NCI-H345 treated with DMSO at 0.1 percent for 48 hours (cell line): ENCODE measurements at regions not wholly inside any gene's neighbourhood (a gene's known extent, or its start where the extent isn't known, plus 50 kb on each side); places are given as distances from the start of the nearest gene placed in this dataset.

Experiments used
- DNase-seq: peaks from one replicate; lab custom pipeline; 2025; ENCODE audit not compliant: unreplicated experiment; lab: John Stamatoyannopoulos, UW

GRCh38 chr4:179747218-179747910 is 2305.1 kb upstream of the AGA start:
- no peak for DNase-seq

- no peak for DNase-seq
These were observed 2306.6 kb upstream of the AGA start for GRCh38 chr4:179748837-179749236.

- DNase-seq: no peak
These were observed 2308.1 kb upstream of the AGA start for GRCh38 chr4:179750374-179750773.

DNA sequence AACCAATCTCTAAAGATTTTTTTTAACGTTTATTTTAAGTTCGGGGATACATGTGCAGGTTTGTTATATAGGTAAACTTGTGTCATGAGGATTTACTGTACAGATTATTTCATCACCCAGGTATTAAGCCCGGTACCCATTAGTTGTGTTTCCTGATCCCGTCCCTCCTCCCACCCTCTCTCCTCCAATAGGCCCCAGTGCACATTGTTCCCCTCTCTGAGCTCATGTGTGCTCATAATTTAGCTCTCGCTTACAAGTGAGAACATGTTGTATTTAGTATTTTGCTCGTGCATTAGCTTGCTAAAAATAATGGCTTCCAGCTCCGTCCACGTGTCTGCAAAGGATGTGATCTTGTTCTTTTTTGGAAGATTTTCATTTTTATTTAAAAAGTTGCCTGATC is 2309.4 kb upstream of the AGA start:
- DNase-seq: no peak

GRCh38 chr4:179755322-179755721 is 2313.1 kb upstream of the AGA start:
- no peak for DNase-seq

- no peak for DNase-seq
These were observed 2315.4 kb upstream of the AGA start for GRCh38 chr4:179757641-179758040.

- no peak for DNase-seq
These were observed 2320.6 kb upstream of the AGA start for GRCh38 chr4:179762840-179763239.

DNA sequence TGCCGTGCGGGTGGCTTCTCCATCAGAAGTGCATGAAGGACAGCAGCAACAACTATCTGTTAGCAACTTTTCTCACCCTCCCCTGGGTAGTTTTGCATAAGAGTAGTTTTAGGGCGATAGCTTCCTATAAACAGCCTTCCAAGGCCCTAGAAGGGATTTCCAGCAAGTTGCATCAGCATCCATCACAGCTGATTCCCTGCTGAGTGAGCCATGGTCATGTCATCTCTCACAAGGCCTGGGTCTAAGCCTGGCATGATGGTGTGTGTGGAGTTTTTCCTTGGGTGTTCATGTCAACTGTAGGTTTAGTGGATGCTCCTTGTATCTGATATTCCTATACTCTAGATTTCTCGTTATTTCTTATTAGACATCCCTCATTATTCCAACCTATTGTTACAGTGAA is 2324.7 kb upstream of the AGA start:
- no peak for DNase-seq

DNA sequence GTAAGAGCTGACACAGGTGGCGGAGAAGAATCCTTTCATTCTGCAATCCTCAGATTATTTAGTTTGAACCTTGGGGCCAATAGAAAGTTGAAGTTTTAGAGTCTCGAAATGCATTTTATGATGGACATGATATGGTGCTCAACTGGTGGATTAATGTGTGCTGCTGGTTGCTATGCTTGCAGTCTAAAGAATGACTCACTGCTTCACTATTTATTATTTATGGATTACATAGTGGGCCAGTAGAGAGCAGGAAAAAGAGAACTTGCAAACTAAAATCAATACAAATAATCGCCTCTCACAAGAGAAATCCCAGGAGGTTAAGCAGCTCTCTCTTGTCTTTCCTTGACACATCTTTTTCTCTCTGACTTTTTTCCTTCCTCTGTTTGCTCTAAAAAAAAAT is 2326.8 kb upstream of the AGA start:
- DNase-seq: no peak

- DNase-seq: no peak
These were observed 2355.5 kb upstream of the AGA start for GRCh38 chr4:179797738-179798137.

GRCh38 chr4:179803857-179804256 is 2361.6 kb upstream of the AGA start:
- DNase-seq: no peak

GRCh38 chr4:179804440-179804839 is 2362.2 kb upstream of the AGA start:
- DNase-seq: no peak

DNA sequence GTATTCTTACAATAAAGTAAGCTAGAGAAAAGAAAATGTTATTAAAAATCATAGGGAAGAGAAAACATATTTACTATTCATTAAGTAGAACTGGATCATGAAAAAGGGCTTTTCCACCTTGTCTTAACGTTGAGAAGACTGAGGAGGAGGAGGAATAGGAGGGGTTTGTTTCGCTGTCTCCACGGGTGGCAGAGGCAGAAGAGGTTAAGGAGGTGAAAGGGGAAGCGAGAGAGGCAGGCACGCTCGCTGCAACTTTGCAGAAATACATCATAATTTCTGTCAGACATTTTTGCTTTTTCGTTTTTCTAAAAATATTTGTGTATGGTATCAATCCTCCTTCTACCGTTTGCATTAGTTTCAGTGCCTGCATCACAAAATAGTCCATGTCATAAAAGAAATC is 2375.1 kb upstream of the AGA start:
- DNase-seq: no peak

DNA sequence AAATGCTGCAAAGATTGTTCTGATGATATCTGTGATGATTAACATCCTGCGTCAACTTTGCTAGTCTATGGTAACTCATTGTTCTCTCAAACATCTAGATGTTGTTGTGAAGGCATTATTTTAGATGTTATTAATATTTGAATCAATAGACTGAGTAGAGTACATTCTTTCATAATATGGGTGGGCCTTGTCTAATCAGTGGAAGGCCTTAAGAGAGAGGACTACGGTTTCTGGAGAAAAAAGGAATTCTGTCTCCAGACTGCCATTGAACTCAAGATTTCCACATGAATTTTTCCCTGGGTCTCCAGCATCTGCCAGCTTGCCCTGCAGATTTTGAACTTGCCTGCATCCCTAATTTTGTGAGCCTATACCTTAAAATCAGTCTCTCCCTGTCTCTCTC is 2381.1 kb upstream of the AGA start:
- no peak for DNase-seq

GRCh38 chr4:179831274-179831673 is 2389.0 kb upstream of the AGA start:
- DNase-seq: no peak

DNA sequence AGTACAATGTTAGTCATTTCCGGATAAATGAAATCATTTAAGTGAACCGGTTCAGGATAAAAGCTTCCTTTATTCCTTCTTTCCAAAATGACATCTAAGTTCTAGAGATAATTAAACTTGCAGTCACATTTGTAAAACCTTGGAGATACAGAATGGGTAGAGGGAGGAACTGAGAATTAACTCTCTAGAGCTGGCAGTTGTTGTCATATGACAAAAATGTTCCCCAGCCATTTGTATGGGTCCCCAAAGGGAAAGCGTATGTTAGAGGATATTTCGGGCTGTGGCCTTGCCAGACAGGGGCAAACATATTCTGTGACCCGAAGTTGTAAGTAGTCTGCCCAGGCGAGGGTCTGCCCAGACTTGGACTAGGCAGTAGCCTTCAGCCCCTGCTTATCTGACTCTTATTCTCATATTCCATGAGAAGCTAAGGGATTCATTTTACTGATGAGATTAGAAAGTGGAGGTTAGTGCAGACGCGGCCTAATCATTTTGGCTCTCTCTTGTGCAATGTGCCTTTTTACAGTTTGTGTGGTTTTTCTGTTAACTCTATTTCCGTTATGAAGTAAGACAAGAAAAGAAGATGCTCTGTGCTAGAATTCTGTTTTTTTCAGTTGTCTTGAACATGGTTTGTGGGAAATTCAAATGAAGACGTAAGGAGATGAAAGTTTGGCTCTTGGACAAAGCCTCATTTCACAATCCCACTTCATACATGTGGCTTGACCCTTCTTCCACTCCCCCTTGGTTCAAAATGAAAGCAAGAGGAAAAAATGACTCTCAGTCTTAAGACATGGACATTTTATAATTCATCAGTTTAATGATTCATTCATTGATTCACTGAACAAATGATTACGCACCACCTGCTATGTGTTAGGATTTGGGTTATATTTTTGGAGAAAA is 2394.2 kb upstream of the AGA start:
- no peak for DNase-seq

DNA sequence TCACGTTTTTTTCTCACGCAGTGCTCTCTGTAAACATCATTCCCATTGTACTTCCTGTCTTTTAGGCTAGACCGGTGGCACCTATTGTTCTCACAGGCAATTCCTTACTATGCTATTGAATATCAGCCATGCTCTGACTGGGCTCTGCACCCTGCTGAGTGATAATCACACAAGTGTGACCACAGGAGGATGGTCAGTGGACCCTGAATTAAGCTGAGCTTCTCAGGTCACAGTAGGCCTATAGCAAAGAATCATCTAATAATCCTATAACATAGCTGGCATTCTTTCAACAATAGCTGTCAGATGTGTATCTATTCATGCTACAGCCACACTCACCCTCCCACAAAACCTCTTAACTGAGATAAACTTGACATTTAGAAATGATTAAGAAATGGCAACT is 2399.8 kb upstream of the TENM3 start:
- no peak for DNase-seq

DNA sequence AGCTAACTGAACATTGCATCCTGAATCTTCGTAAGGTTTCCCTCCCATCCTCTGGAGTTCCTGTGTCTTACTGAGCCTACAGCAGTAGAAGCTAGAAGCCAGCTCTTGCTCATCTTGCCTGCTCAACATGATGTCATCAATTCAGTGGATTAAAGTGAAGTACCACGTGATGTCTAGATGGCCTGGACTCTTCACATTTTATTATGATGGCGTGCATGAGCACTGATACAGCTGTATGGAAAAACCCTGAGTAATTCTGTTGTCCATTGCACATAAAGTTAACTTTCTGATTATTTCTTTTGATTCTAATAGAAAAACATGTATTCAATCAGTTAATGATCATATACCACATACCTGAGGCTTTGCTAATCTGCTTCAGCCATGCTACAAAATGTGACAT is 2387.7 kb upstream of the TENM3 start:
- no peak for DNase-seq

DNA sequence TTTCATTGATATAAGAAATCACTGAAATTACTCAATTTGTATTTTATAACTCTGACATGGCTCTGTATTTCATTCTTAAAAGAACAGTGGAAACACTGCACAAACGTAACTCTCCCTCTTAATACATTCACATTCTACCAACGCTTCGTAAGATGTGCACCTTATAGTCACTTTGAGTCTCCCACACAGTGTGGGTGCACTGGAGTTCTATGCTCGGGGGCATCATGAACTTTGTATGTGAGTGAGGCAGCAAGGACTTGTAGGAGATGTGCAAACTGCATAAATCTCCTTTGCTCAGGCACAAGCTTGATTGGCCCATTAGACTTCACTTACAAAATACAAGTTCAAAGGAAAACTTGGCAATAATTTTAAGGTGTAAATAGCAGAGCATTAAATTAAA is 2385.0 kb upstream of the TENM3 start:
- DNase-seq: no peak

GRCh38 chr4:179867300-179867878 is 2375.8 kb upstream of the TENM3 start:
- DNase-seq: no peak

DNA sequence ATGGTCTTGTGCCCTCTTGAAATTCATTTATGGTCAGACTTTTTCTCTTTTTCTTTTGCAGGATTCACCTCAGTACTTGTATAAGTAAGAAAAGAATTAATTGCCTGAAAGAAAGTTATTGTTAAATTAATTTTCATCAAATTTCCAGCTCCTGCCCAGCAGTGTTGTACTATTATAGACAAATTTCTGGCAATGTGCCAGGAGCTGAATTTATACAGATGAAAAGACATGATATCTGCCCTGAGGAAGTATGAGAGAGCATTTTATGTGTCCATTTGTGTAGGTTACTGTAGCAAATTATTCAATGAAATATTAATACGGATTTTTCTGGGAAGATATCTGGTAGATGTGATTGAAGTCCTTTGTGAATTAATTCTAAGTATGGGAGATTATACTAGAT is 2371.5 kb upstream of the TENM3 start:
- no peak for DNase-seq

- no peak for DNase-seq
These were observed 2370.4 kb upstream of the TENM3 start for GRCh38 chr4:179872755-179873154.
